ENCODE measurements at regions not wholly inside any gene's neighbourhood (a gene's known extent, or its start where the extent isn't known, plus 50 kb on each side); places are given as distances from the start of the nearest gene placed in this dataset.

DNA sequence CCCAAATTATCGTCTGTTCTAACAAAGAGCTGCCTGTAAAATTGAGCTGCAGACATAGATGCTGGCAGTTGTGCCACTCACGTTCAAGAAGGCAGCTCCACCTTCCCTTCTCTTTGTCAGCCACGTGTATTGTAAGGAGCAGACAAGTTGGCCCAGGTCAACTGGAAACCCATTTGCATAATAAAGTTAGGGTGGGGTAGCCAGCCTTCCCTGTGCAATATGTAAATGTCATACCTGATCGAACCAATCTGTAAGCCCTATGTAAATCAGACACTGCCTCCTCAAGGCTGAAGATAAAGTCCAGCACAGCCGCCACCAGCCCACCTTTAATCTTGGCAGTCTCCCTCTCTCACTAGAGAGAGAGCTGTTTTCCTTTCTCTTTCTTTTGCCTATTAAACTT lies 117.2 kb downstream of the TMEM144 start:
- TF ChIP-seq CTCF (IDR thresholded peaks at IDR 0.05; ENCODE audit: insufficient read depth, low read depth, low read length): no peak
- TF ChIP-seq EZH2 (IDR thresholded peaks at IDR 0.05; ENCODE audit: insufficient read depth, low read length): no peak

Data from astrocyte (in vitro differentiated cells and primary cell).